MM.1S (cell line): ENCODE measurements at regions not wholly inside any gene's neighbourhood (a gene's known extent, or its start where the extent isn't known, plus 50 kb on each side); places are given as distances from the start of the nearest gene placed in this dataset.

Experiments
- DNase-seq: peaks from one replicate; pipeline ENCODE4 v3.0.0-alpha.2; 2015
- H2AFZ ChIP-seq: fragments of 300-600 bp; sonication (generic); 2 replicates; pipeline ENCODE4 v1.6.0; 2016; ENCODE audit warnings: antibody characterized with exemption, low read length
- H3F3A ChIP-seq: fragments of 300-600 bp; sonication (generic); 2 replicates; pipeline ENCODE4 v1.6.1; 2016; ENCODE audit warnings: mild to moderate bottlenecking, antibody characterized with exemption, low read length, moderate library complexity, mixed read lengths; ENCODE audit not compliant: insufficient read depth
- H3K27ac ChIP-seq: fragments of 300-600 bp; sonication (generic); 2 replicates; pipeline ENCODE4 v1.5.1; 2016; ENCODE audit warnings: mild to moderate bottlenecking, low read length
- H3K27me3 ChIP-seq: fragments of 300-600 bp; sonication (generic); replicated peaks from 2 replicates; pipeline ENCODE4 v1.6.0; 2016; ENCODE audit warnings: low read length; ENCODE audit not compliant: insufficient read depth
- H3K36me3 ChIP-seq: fragments of 300-600 bp; sonication (generic); replicated peaks from 2 replicates; pipeline ENCODE4 v1.6.1; 2016; ENCODE audit warnings: mild to moderate bottlenecking, low read length, mixed read lengths; ENCODE audit not compliant: insufficient read depth
- H3K4me1 ChIP-seq: fragments of 300-600 bp; sonication (generic); 2 replicates; pipeline ENCODE4 v1.6.1; 2016; ENCODE audit warnings: low read length, mixed read lengths
- H3K4me2 ChIP-seq: fragments of 300-600 bp; sonication (generic); 2 replicates; pipeline ENCODE4 v1.6.0; 2016; ENCODE audit warnings: low read depth, low read length
- H3K4me3 ChIP-seq: fragments of 300-600 bp; sonication (generic); 2 replicates; pipeline ENCODE4 v1.5.1; 2016; ENCODE audit warnings: low read length, mixed read lengths
- H3K79me2 ChIP-seq: fragments of 300-600 bp; sonication (generic); 2 replicates; pipeline ENCODE4 v1.6.1; 2016; ENCODE audit warnings: mixed run types, low read length, mixed read lengths
- H3K9ac ChIP-seq: fragments of 300-600 bp; sonication (generic); 2 replicates; pipeline ENCODE4 v1.6.1; 2016; ENCODE audit warnings: low read length, mixed read lengths
- H3K9me2 ChIP-seq: fragments of 300-600 bp; sonication (generic); replicated peaks from 2 replicates; pipeline ENCODE4 v1.6.1; 2016; ENCODE audit warnings: mild to moderate bottlenecking, low read length, mixed read lengths; ENCODE audit not compliant: insufficient read depth
- H3K9me3 ChIP-seq: fragments of 300-600 bp; sonication (generic); replicated peaks from 2 replicates; pipeline ENCODE4 v1.6.1; 2016; ENCODE audit warnings: mild to moderate bottlenecking, low read length, mixed read lengths; ENCODE audit not compliant: insufficient read depth
- H4K20me1 ChIP-seq: fragments of 300-600 bp; sonication (generic); 2 replicates; pipeline ENCODE4 v1.6.1; 2016; ENCODE audit warnings: mild to moderate bottlenecking, low read length, moderate library complexity, mixed read lengths; ENCODE audit not compliant: insufficient read depth
- CTCF ChIP-seq: fragments of 300-600 bp; sonication (generic); IDR thresholded peaks from 2 replicates; pipeline ENCODE4 v1.5.1; 2016; ENCODE audit warnings: antibody characterized with exemption, low read length, mixed read lengths
- EZH2 ChIP-seq: fragments of 300-600 bp; sonication (generic); optimal IDR thresholded peaks from 2 replicates; pipeline ENCODE3; 2017; ENCODE audit warnings: low read depth, mild to moderate bottlenecking, antibody characterized with exemption, low read length, mixed read lengths
- EZH2phosphoT487 ChIP-seq: fragments of 300-600 bp; sonication (generic); IDR thresholded peaks from 2 replicates; pipeline ENCODE4 v1.6.1; 2018; ENCODE audit warnings: antibody characterized with exemption, low read length

GRCh38 chr3:157871248-157871647 is 235.0 kb downstream of the SHOX2 start:
- no peak overlapping the region for H2AFZ ChIP-seq
- no peaks in the 10 kb centered on the region for H3F3A ChIP-seq
- no peak for TF ChIP-seq EZH2
- TF ChIP-seq EZH2phosphoT487, result no peak
- TF ChIP-seq CTCF, result no peak
- no peak for DNase-seq
- 0 out of 2 replicates have a peak, but pooled peaks cover 2% of the 10 kb centered on the region for H3K4me1 ChIP-seq
- no peaks in the 10 kb centered on the region for H3K36me3 ChIP-seq
- no peak overlapping the region for H3K4me2 ChIP-seq
- no peaks in the 10 kb centered on the region for H3K27me3 ChIP-seq
- H3K9me2 ChIP-seq, result no peaks in the 10 kb centered on the region
- no peak overlapping the region for H3K27ac ChIP-seq
- H3K9ac ChIP-seq, result no peak overlapping the region
- no peak overlapping the region for H3K4me3 ChIP-seq
- H3K79me2 ChIP-seq, result no peaks in the 10 kb centered on the region
- H3K9me3 ChIP-seq, result no peaks in the 10 kb centered on the region
- H4K20me1 ChIP-seq, result no peaks in the 10 kb centered on the region

- H3K79me2 ChIP-seq, result no peaks in the 10 kb centered on the region
- no peaks in the 10 kb centered on the region for H3K9me3 ChIP-seq
- no peak for DNase-seq
- no peaks in the 10 kb centered on the region for H3K27me3 ChIP-seq
- no peak overlapping the region for H3K27ac ChIP-seq
- H3F3A ChIP-seq, result no peaks in the 10 kb centered on the region
- H3K9me2 ChIP-seq, result no peaks in the 10 kb centered on the region
- H4K20me1 ChIP-seq, result no peaks in the 10 kb centered on the region
- H2AFZ ChIP-seq, result no peak overlapping the region
- H3K4me1 ChIP-seq, result no peaks in the 10 kb centered on the region
- H3K36me3 ChIP-seq, result no peaks in the 10 kb centered on the region
- H3K9ac ChIP-seq, result no peak overlapping the region
- no peak overlapping the region for H3K4me2 ChIP-seq
- no peak overlapping the region for H3K4me3 ChIP-seq
- TF ChIP-seq EZH2phosphoT487 (no peak), EZH2 (no peak), CTCF (no peak)
These were observed 237.3 kb downstream of the SHOX2 start for GRCh38 chr3:157868946-157869345.

- no peak overlapping the region for H3K27ac ChIP-seq
- no peaks in the 10 kb centered on the region for H3K9me2 ChIP-seq
- DNase-seq, result no peak
- no peaks in the 10 kb centered on the region for H3F3A ChIP-seq
- no peak overlapping the region for H3K4me2 ChIP-seq
- H3K4me3 ChIP-seq, result no peak overlapping the region
- no peaks in the 10 kb centered on the region for H3K9me3 ChIP-seq
- no peaks in the 10 kb centered on the region for H3K79me2 ChIP-seq
- TF ChIP-seq CTCF (no peak), EZH2phosphoT487 (no peak), EZH2 (no peak)
- no peak overlapping the region for H3K9ac ChIP-seq
- H2AFZ ChIP-seq, result no peak overlapping the region
- H3K4me1 ChIP-seq, result no peaks in the 10 kb centered on the region
- H3K36me3 ChIP-seq, result no peaks in the 10 kb centered on the region
- no peaks in the 10 kb centered on the region for H3K27me3 ChIP-seq
- no peaks in the 10 kb centered on the region for H4K20me1 ChIP-seq
These were observed 238.0 kb downstream of the SHOX2 start for GRCh38 chr3:157868196-157868595.
